ENCODE measurements at regions not wholly inside any gene's neighbourhood (a gene's known extent, or its start where the extent isn't known, plus 50 kb on each side); places are given as distances from the start of the nearest gene placed in this dataset.

GRCh38 chr2:236844711-236845110, 241.0 kb upstream of the COPS8 start:
- TF ChIP-seq ZNF274 (IDR thresholded peaks at IDR 0.05; ENCODE audit: low read depth, low read length) (no peak), YY1 (IDR thresholded peaks at IDR 0.05; ENCODE audit: insufficient read depth, insufficient read length) (no peak), SUZ12 (IDR thresholded peaks at IDR 0.05; ENCODE audit: extremely low read depth, insufficient read depth, insufficient read length) (no peak)

Measured in NT2/D1 (cell line).